ENCODE measurements at regions not wholly inside any gene's neighbourhood (a gene's known extent, or its start where the extent isn't known, plus 50 kb on each side); places are given as distances from the start of the nearest gene placed in this dataset.
A peak's percentile ranks its signal among the peaks of the same experiment; 100 is the strongest.

DNA sequence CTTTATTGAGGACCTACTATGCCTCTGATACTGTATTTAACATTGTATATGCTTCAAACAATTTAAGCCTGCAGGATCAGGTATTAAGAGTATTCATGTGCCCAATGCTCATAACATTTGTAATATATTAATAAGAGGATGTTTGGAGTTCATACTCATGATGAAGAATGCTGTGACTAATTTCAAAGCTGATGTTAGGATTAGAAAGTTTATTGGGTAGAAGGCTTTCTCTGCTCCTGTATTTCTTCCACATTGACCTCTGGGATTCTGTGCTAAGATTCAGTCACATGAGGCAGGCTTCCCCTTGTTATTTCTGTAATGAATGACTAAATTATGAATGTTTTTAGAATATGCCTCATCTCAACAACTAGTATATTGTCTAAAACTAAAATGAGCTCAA lies 456.4 kb downstream of the NFIB start:
- H3K4me1 ChIP-seq = no peaks in the 10 kb centered on the region
- no peak overlapping the region for H3K27ac ChIP-seq
- H3K36me3 ChIP-seq = no peaks in the 10 kb centered on the region
- ATAC-seq (ENCODE audit: low FRiP score in 2 of 2) (no peak), DNase-seq (no peak)
- H3K27me3 ChIP-seq = no peaks in the 10 kb centered on the region
- TF ChIP-seq, protein P1, sequence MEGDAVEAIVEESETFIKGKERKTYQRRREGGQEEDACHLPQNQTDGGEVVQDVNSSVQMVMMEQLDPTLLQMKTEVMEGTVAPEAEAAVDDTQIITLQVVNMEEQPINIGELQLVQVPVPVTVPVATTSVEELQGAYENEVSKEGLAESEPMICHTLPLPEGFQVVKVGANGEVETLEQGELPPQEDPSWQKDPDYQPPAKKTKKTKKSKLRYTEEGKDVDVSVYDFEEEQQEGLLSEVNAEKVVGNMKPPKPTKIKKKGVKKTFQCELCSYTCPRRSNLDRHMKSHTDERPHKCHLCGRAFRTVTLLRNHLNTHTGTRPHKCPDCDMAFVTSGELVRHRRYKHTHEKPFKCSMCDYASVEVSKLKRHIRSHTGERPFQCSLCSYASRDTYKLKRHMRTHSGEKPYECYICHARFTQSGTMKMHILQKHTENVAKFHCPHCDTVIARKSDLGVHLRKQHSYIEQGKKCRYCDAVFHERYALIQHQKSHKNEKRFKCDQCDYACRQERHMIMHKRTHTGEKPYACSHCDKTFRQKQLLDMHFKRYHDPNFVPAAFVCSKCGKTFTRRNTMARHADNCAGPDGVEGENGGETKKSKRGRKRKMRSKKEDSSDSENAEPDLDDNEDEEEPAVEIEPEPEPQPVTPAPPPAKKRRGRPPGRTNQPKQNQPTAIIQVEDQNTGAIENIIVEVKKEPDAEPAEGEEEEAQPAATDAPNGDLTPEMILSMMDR (IDR thresholded peaks at IDR 0.05) = no peak
- TF ChIP-seq EP300 (IDR thresholded peaks at IDR 0.05) (no peak), POLR2AphosphoS5 (IDR thresholded peaks at IDR 0.05) (no peak), POLR2A (IDR thresholded peaks at IDR 0.05) (no peak)
- no peaks in the 10 kb centered on the region for H3K9me3 ChIP-seq
- H3K4me3 ChIP-seq = no peak overlapping the region

DNA sequence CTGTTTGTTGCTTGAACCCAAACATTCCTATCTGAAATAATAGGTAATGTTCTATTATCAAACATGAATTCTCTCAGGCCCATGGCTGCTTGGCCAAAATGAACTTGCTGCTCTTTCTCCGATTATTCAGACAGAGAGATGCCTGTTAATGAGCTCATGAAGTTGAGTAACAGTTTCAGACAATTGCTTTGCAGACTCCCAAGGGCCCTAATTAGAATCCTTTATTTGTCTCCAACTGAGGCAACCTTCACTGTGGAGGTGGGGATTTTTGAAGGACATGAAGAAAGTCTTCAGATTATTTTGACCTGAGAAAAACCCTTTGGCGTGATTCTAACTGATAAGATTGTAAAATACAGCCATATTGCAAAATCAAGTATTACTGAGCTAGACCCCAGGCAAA lies 466.7 kb downstream of the NFIB start:
- no peaks in the 10 kb centered on the region for H3K27me3 ChIP-seq
- no peak overlapping the region for H3K4me3 ChIP-seq

GRCh38 chr9:13845460-13845859 lies 468.5 kb downstream of the NFIB start:
- 56 to 61% methylated on average over 2 of the region's 2 CpGs for WGBS, 2 donors
- Histone ChIP-seq H3K36me3 (no peaks in the 10 kb centered on the region), H3K9me3 (no peaks in the 10 kb centered on the region), H3K4me3 (no peak overlapping the region), H3K4me1 (no peaks in the 10 kb centered on the region), H3K27ac (no peak overlapping the region), H3K27me3 (no peaks in the 10 kb centered on the region)
- DNase-seq = no peak
- no peak for TF ChIP-seq POLR2AphosphoS5 (IDR thresholded peaks at IDR 0.05)
- TF ChIP-seq POLR2A (IDR thresholded peaks at IDR 0.05) = no peak
- TF ChIP-seq, protein P1 (IDR thresholded peaks at IDR 0.05) = no peak
- TF ChIP-seq EP300 (IDR thresholded peaks at IDR 0.05) = no peak
- no peak for ATAC-seq (ENCODE audit: low FRiP score in 2 of 2)

More for the DNA sequence above, 466.7 kb downstream of the NFIB start:
- H3K4me1 ChIP-seq = no peaks in the 10 kb centered on the region
- ATAC-seq (ENCODE audit: low FRiP score in 2 of 2) = peak in 1 of 2 donors; percentile 76
- H3K27ac ChIP-seq = no peak overlapping the region
- no peaks in the 10 kb centered on the region for H3K36me3 ChIP-seq
- DNase-seq = no peak
- TF ChIP-seq POLR2AphosphoS5 (IDR thresholded peaks at IDR 0.05) (no peak), EP300 (IDR thresholded peaks at IDR 0.05) (no peak)
- TF ChIP-seq, protein P1 (IDR thresholded peaks at IDR 0.05) = no peak
- WGBS, 2 donors = 78 to 85% methylated on average over 2 of the region's 2 CpGs
- no peaks in the 10 kb centered on the region for H3K9me3 ChIP-seq

DNA sequence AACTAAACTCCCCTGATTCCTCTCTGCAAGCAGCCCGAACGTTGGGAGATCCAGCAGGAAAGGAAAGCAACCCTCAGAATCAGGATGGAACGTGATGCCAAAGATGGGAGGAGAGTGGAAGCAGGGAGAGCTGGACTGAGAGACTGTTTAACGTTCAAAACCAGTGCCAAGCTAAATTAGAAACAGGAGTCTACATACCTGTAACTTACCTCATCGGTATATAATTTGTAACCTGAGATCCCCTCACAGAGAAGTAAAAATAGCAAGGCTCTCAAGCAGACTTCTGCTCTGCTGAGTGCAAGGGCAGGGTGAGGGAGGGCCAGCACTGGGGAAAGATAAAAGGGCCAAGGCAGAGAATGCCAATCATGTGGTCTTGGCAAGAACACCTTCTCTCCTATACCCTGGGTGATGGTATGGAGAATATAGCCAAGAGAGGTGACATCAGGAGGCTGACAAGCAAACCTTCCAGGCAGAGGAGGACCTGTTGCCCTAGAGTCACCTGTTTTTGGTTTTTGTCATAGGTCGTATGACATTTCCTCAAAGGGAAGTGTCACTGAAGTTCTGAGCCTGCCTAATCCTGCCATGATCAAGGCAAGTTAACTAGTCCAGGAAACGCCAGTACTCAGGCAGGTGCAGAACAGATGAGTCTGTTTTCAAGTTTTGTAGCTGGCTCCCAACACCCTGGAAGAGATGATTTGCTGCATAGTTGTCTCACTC lies 472.0 kb downstream of the NFIB start:
- no peak overlapping the region for H3K27ac ChIP-seq
- WGBS, 2 donors = 53 to 63% methylated on average over 7 of the region's 7 CpGs
- no peak for TF ChIP-seq POLR2AphosphoS5 (IDR thresholded peaks at IDR 0.05)
- H3K9me3 ChIP-seq = no peaks in the 10 kb centered on the region
- H3K36me3 ChIP-seq = no peaks in the 10 kb centered on the region
- no peaks in the 10 kb centered on the region for H3K4me1 ChIP-seq
- ATAC-seq (ENCODE audit: low FRiP score in 2 of 2) (no peak), DNase-seq (no peak)
- no peak overlapping the region for H3K4me3 ChIP-seq
- H3K27me3 ChIP-seq = no peaks in the 10 kb centered on the region

- Histone ChIP-seq H3K36me3 (no peaks in the 10 kb centered on the region), H3K27me3 (no peaks in the 10 kb centered on the region), H3K9me3 (peaks cover 0 to 14% (median 9%) of the 10 kb centered on the region in 4 donors), H3K4me3 (no peak overlapping the region), H3K4me1 (no peaks in the 10 kb centered on the region), H3K27ac (no peak overlapping the region)
- DNase-seq (no peak), ATAC-seq (ENCODE audit: low FRiP score in 2 of 2) (no peak)
- TF ChIP-seq POLR2A (IDR thresholded peaks at IDR 0.05) (no peak), EP300 (IDR thresholded peaks at IDR 0.05) (no peak), POLR2AphosphoS5 (IDR thresholded peaks at IDR 0.05) (no peak)
- TF ChIP-seq, protein P1 (IDR thresholded peaks at IDR 0.05) = no peak
Observed at GRCh38 chr9:13832446-13832845, 481.5 kb downstream of the NFIB start.
